Rectal smooth muscle tissue (tissue), 1 donor: ENCODE measurements at regions not wholly inside any gene's neighbourhood (a gene's known extent, or its start where the extent isn't known, plus 50 kb on each side); places are given as distances from the start of the nearest gene placed in this dataset.

Experiments used
- H3K27ac ChIP-seq: one replicate; pipeline ENCODE4 v1.7.0; 2013; ENCODE audit warnings: low read depth, low read length, inconsistent platforms
- H3K27me3 ChIP-seq: one replicate; pipeline ENCODE4 v1.7.0; 2013; ENCODE audit warnings: low read length; ENCODE audit not compliant: control insufficient read depth, insufficient read depth
- H3K36me3 ChIP-seq: one replicate; pipeline ENCODE4 v1.7.0; 2013; ENCODE audit warnings: low read length; ENCODE audit not compliant: control insufficient read depth, insufficient read depth
- H3K4me1 ChIP-seq: one replicate; pipeline ENCODE4 v1.7.0; 2013; ENCODE audit warnings: low read length; ENCODE audit not compliant: control insufficient read depth, insufficient read depth
- H3K4me3 ChIP-seq: one replicate; pipeline ENCODE4 v1.7.0; 2013; ENCODE audit warnings: low read length
- H3K9ac ChIP-seq: one replicate; pipeline ENCODE4 v1.7.0; 2013; ENCODE audit warnings: low read length

- Histone ChIP-seq H3K27ac (no peak overlapping the region), H3K4me3 (no peak overlapping the region), H3K36me3 (no peaks in the 10 kb centered on the region), H3K27me3 (no peaks in the 10 kb centered on the region), H3K4me1 (no peaks in the 10 kb centered on the region), H3K9ac (no peak overlapping the region)
Observed at GRCh38 chr16:9545522-9546437, 454.3 kb downstream of the HAPSTR1 start.

GRCh38 chr16:9546438-9546786, 455.0 kb downstream of the HAPSTR1 start:
- no peak overlapping the region for H3K4me3 ChIP-seq

GRCh38 chr16:9549487-9549886, 458.0 kb downstream of the HAPSTR1 start:
- H3K27ac ChIP-seq, result no peak overlapping the region
- H3K4me1 ChIP-seq, result no peaks in the 10 kb centered on the region
- H3K36me3 ChIP-seq, result no peaks in the 10 kb centered on the region
- H3K9ac ChIP-seq, result no peak overlapping the region
- H3K4me3 ChIP-seq, result no peak overlapping the region
- no peaks in the 10 kb centered on the region for H3K27me3 ChIP-seq

More at GRCh38 chr16:9546438-9546786, 455.0 kb downstream of the HAPSTR1 start:
- no peak overlapping the region for H3K27ac ChIP-seq
- no peak overlapping the region for H3K9ac ChIP-seq
- H3K36me3 ChIP-seq, result no peaks in the 10 kb centered on the region
- no peaks in the 10 kb centered on the region for H3K27me3 ChIP-seq
- no peaks in the 10 kb centered on the region for H3K4me1 ChIP-seq

GRCh38 chr16:9555051-9555450, 463.6 kb downstream of the HAPSTR1 start:
- Histone ChIP-seq H3K4me3 (no peak overlapping the region), H3K27ac (no peak overlapping the region), H3K27me3 (no peaks in the 10 kb centered on the region), H3K36me3 (no peaks in the 10 kb centered on the region), H3K9ac (no peak overlapping the region), H3K4me1 (no peaks in the 10 kb centered on the region)

GRCh38 chr16:9556949-9557665, 465.7 kb downstream of the HAPSTR1 start:
- Histone ChIP-seq H3K4me3 (no peak overlapping the region), H3K9ac (no peak overlapping the region), H3K27ac (no peak overlapping the region), H3K27me3 (no peaks in the 10 kb centered on the region), H3K4me1 (no peaks in the 10 kb centered on the region), H3K36me3 (no peaks in the 10 kb centered on the region)

- Histone ChIP-seq H3K36me3 (no peaks in the 10 kb centered on the region), H3K9ac (no peak overlapping the region), H3K27me3 (no peaks in the 10 kb centered on the region), H3K4me3 (no peak overlapping the region), H3K27ac (no peak overlapping the region), H3K4me1 (no peaks in the 10 kb centered on the region)
Observed at GRCh38 chr16:9557713-9558112, 466.3 kb downstream of the HAPSTR1 start.

- H3K9ac ChIP-seq, result no peak overlapping the region
- no peaks in the 10 kb centered on the region for H3K27me3 ChIP-seq
- no peaks in the 10 kb centered on the region for H3K36me3 ChIP-seq
- no peak overlapping the region for H3K27ac ChIP-seq
- H3K4me1 ChIP-seq, result no peaks in the 10 kb centered on the region
- H3K4me3 ChIP-seq, result no peak overlapping the region
Observed at GRCh38 chr16:9566099-9566498, 474.7 kb downstream of the HAPSTR1 start.

GRCh38 chr16:9567666-9568065, 476.2 kb downstream of the HAPSTR1 start:
- no peaks in the 10 kb centered on the region for H3K4me1 ChIP-seq
- no peaks in the 10 kb centered on the region for H3K27me3 ChIP-seq
- H3K36me3 ChIP-seq, result no peaks in the 10 kb centered on the region
- no peak overlapping the region for H3K4me3 ChIP-seq
- no peak overlapping the region for H3K27ac ChIP-seq
- H3K9ac ChIP-seq, result no peak overlapping the region

- Histone ChIP-seq H3K4me3 (no peak overlapping the region), H3K4me1 (no peaks in the 10 kb centered on the region), H3K9ac (no peak overlapping the region), H3K27me3 (no peaks in the 10 kb centered on the region), H3K27ac (no peak overlapping the region), H3K36me3 (no peaks in the 10 kb centered on the region)
Observed at GRCh38 chr16:9568261-9568660, 476.8 kb downstream of the HAPSTR1 start.

GRCh38 chr16:9570521-9570920, 479.1 kb downstream of the HAPSTR1 start:
- Histone ChIP-seq H3K4me1 (no peaks in the 10 kb centered on the region), H3K27ac (no peak overlapping the region), H3K9ac (no peak overlapping the region)

GRCh38 chr16:9578459-9578858, 487.0 kb downstream of the HAPSTR1 start:
- Histone ChIP-seq H3K36me3 (no peaks in the 10 kb centered on the region), H3K4me1 (no peaks in the 10 kb centered on the region), H3K27me3 (no peaks in the 10 kb centered on the region), H3K27ac (no peak overlapping the region), H3K9ac (no peak overlapping the region), H3K4me3 (no peak overlapping the region)

More at GRCh38 chr16:9570521-9570920, 479.1 kb downstream of the HAPSTR1 start:
- Histone ChIP-seq H3K36me3 (no peaks in the 10 kb centered on the region), H3K27me3 (no peaks in the 10 kb centered on the region), H3K4me3 (no peak overlapping the region)

GRCh38 chr16:9580025-9580424, 488.6 kb downstream of the HAPSTR1 start:
- H3K27me3 ChIP-seq, result no peaks in the 10 kb centered on the region
- H3K4me1 ChIP-seq, result no peaks in the 10 kb centered on the region
- no peaks in the 10 kb centered on the region for H3K36me3 ChIP-seq
- H3K4me3 ChIP-seq, result no peak overlapping the region
- H3K9ac ChIP-seq, result no peak overlapping the region
- H3K27ac ChIP-seq, result no peak overlapping the region
